ENCODE measurements at regions not wholly inside any gene's neighbourhood (a gene's known extent, or its start where the extent isn't known, plus 50 kb on each side); places are given as distances from the start of the nearest gene placed in this dataset.
"Not testable (repeated sequence)": the region's sequence is repeated elsewhere in the genome, so short reads cannot be mapped to it uniquely, and the experiment has no call there.

DNA sequence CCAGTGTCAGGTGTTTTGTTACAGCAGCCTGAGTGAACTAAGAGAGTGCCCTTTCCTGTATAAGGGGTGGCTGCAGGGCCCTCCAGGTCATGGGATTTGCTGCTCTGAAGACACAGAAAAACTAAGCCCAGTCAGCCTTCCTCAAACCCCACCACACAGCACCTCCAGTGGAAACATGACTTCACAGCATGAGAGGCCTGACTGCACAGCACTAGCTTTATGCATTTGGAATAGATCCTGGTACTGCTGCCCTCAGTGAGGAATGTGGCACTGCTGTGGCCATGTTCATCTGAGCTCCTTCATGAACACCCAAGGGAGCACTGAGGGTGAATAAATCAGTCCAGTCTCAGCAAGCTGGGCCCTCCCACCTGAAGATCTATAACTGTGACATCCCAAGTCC lies 296.1 kb upstream of the FOXQ1 start:
- DNase-seq (ENCODE audit: low read depth in 2 of 3, low spot score in 2 of 3), result no peak

DNA sequence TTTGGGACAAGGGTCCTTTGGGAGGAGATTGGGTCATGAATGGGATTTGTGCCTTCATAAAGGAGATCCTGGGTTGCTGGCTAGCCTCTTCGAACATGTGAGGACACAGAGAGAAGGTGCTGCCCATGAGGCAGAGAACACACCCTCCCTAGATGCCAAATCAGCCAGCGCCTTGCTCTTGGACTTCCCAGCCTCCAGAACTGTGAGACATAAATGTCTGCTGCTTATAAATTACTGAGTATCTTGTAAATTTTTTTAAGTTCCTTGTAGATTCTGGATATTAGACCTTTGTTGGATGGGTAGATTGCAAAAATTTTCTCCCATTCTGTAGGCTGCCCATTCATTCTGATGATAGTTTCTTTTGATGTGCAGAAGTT lies 297.5 kb upstream of the FOXQ1 start:
- DNase-seq (ENCODE audit: low read depth in 2 of 3, low spot score in 2 of 3), result no peak

DNA sequence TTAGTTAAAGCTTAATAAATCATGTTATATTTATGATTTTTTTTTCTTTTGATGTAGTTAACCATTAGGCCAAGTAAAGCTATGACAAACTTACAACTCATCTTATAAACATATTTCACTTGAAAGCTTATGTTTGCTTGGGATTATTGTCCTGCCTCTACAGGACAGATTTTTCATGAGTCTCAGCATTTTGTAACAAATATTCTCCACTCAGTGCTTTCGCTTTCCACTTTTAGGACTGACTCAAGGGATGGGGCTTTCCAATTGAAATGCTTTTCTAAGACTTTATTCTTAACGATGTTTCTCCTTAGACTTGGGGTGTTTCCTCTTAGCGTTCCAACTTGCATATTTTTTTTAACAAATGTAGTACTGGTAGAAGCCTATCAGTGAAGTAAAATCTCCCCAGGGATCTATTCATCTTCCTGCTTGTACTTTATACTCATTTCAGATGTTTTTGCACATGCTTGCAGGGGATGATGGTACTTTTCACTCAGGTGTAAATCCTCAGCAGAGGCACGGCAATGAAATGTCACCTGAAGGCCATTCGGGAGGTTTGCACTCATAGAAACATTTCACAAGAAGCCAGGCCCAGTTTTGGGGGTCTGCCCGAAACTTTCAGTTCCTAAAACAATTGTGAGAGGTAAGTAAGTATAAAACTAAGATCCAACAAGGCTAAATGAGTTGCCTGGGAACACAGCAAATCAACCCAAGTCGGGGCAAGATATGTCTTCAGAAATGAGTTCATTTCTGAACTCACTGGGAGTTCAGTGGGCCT lies 298.1 kb upstream of the FOXQ1 start:
- DNase-seq (ENCODE audit: low read depth in 2 of 3, low spot score in 2 of 3), result no peak

DNA sequence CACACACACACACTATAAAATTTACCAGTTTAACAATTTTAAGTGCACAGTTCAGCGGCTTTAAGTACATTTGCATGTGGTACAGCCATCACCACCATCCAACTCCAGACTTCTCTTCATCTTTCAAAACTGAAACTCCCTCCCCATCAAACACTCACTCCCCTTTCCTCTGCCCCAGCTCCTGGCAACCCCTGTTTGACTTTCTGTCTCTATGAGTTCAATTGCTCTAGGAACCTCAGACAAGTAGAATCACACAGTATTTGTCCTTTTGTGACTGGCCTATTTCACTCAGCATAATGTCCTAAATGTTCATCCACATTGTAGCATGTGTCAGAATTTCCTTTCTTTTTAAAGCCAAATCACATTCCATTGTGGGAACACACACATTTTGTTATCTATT lies 302.8 kb upstream of the FOXQ1 start:
- DNase-seq (ENCODE audit: low read depth in 2 of 3, low spot score in 2 of 3), result no peak

DNA sequence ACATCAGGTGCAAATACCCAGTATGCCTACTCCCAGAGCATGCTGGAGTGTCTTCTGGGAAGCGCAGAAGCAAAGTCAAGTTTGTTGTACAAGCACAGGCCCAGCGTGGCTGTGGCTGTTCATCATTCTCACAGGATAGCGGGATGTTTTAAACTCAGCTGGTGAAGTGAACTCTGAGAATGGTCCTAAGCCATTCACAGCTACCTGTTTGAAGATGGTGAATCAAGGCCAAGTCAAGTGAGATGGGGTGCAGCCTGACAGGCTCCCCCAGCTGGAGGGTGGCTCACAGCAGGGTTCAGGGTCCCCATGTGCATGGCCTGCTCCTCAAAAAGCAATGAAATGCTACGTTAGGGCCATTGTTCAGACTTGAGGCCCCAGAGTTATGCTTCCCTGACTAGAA lies 304.7 kb upstream of the FOXQ1 start:
- no peak for DNase-seq (ENCODE audit: low read depth in 2 of 3, low spot score in 2 of 3)

DNA sequence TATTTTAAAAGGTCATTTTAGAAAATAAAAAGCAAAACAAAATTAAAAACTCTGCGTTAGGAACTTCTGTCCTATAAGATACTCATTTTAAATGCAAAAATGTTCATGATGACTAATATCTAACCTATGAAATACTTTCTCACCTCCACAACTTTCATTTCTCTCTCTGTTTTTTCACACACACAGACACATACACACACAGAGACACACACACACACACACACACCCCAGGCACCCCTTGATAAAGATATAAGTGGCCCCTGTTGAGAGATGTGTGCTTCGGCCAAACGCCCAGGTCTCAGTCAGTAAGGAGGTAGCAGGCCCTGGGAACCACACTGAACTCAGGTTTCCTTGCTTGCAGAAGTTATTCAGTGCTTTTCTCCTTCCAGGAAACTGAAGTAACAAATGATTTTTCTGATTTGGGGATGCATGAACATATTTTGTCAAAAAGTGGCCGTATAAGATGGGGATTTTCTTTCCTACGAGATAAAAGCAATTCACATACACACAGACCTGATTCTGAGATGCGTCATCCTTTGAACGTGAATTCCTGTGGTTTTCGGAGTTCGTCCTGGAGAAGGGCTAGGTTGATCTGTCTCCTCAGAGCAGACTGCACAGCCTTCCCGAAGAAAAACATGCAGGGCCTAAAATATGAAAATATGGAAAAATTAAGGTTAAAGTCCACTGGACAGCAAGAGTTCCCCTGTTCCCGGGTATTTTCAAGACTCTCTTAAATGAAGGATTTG lies 306.8 kb upstream of the FOXQ1 start:
- no peak for DNase-seq (ENCODE audit: low read depth in 2 of 3, low spot score in 2 of 3)

DNA sequence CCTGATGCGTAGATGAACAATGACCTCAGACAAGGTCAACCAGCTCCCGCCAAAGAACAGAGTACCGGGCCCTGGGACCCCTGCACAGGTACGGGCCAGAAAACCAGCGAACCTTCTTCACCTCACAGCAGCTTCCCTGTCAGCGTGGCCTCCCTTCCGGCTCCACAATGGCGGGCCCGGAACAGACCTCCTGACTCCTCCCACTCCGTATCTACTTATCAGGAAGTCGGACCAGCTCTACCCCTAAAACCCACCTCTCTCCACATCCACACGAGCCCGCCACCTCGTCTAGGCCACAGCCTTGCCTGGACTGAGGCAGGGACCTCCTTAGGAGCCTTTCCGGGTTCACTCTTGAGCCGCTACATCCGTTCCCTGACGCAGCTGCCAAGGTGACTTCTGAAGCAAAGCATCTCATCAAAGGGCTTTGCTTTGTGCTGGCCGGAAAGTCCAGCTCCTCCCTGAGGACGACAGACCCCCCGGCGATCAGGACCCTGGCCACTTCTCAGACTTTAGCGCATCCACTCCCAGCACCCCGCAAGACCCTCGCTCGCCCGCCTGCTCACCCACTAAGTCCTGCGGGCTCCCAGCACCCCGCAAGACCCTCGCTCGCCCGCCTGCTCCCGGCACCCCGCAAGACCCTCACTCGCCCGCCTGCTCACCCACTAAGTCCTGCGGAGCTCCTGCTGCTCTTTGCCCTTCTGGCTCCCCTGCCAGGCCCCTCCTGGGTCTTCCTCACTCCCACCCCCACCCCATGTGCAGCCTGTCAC lies 308.3 kb upstream of the FOXQ1 start:
- no peak for DNase-seq (ENCODE audit: low read depth in 2 of 3, low spot score in 2 of 3)

DNA sequence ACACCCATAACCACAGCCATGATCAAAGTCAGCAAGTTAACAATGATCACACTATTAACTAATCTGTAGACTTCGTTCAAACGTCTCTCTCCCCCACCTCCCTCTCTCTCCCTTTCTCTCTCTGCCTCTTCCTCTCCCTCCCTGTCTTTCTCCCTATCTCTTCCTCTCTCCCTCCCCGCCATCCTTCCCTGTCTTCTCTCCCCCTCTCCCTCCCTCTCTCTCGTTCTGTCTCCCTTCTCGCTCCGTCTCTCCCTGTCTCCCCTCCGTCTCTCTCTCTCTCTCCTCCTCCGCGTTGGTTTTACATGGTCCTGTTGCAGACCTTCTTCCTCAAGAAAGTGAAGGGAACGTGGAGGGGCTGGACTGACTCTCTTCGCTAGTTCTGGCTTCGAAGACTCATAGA lies 308.9 kb upstream of the FOXQ1 start:
- DNase-seq (ENCODE audit: low read depth in 2 of 3, low spot score in 2 of 3), result no peak

DNA sequence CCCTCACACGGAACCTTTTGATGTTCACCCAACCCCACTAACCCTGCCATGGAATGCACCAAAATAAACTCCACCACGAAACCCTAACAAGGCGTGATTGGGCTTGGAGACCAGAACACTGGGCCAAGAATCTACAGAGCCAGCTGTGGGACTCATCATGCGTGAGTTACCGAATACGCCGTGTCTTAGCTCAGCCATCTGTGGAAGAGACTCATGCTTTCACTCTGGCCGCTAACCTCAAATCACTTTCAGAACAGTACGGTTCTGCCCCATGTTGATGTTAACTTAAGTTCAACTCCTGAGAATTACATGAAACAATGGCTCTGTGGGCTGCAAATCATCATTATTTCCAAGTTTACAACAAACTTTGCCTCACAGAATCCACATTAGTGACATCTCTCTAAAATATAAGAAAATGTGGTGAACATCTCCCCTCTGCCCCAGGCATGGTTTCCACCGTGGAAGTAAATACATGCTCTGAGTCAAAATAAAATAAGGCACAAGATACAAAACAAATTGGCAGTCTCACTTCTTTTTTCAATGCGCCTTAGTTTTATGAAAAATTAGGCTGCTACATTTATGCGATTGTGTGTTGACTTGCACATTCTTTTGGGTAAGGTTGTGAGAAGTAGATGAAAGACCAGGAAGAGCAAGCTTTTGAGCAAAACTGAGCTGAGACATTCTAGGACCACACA lies 308.9 kb upstream of the EXOC2 start:
- DNase-seq (ENCODE audit: low read depth in 2 of 3, low spot score in 2 of 3), result no peak

DNA sequence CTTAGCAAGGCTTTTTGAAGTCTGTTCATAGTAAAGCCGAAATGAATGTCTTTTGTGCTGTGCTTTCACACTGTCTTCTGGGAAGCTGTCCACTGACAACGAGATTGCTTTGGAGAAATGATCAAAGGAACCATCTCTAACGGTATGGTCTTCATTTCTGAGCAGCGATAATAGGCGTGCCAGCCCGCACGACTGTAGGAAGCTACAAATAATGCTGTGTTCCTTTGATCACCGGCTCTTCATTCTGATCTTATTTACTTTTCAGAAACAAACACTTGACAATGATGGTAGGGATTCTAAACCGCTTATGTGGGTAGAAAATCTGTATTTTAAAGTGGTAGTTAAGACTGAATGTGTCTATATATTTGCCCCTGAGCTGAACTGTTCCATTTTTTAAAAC lies 306.6 kb upstream of the EXOC2 start:
- DNase-seq (ENCODE audit: low read depth in 2 of 3, low spot score in 2 of 3), result no peak

DNA sequence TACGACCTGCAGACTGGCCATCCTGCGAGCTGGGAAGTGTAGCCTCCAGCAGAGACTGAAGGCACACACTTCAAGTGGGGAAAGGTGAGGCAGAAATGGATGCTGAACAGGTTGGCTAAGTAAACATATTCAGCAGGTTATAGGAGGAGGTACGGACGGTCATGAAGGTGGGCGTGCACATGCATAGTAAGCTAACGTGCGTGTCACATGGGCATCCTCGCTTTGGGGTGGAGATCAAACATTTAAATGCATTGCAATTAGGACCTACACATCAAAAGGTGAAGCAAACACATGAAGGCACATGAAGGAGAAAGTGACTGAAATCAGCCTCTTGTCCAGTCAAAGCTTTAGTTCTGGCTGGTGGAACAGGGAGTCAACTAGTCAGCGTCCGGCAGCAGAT lies 305.6 kb upstream of the EXOC2 start:
- no peak for DNase-seq (ENCODE audit: low read depth in 2 of 3, low spot score in 2 of 3)

DNA sequence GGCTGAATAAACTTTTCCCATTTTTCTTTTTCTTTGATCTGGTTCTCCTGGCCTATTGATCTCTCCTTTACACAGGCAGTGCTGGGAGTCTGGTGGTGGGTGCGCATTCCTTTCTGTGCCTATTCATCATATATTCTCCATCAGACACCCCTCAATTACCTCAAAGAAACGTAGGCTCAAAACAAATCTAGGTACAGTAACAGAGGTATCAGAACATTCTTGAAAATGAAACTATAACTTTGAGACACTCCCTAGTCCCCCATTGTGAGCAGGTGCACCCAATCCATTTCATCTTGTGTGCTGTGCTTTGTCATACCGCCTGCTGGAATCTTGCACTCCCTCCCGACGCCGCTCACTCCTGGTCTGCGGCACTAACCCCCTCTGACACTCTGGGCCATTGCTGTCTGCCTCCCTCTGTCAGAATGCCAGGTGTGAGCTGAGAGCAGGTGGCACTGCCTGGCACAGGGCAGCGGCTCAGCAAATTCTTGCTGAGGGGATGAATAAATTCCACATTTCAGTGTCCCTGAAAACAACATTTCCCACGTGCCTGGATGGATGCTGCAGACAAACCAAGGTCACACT lies 303.4 kb upstream of the EXOC2 start:
- DNase-seq (ENCODE audit: low read depth in 2 of 3, low spot score in 2 of 3), result no peak

DNA sequence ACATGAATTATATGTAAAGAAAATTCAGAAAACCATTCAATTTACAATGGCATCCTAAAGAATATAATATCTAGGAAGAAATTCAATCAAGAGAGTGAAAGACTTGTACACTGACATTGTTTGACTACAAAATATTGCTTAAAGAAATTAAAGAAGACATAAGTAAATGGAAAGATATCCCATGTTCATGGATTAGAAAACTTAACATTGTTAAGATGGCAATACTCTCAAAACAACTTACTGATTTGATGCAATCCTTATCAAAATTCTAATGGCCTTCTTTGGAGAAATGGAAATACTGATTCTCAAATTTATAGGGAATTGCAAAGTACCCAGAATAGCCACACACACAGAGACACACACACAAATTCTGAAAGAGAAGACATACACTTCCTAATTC lies 298.3 kb upstream of the EXOC2 start:
- DNase-seq (ENCODE audit: low read depth in 2 of 3, low spot score in 2 of 3), result no peak

DNA sequence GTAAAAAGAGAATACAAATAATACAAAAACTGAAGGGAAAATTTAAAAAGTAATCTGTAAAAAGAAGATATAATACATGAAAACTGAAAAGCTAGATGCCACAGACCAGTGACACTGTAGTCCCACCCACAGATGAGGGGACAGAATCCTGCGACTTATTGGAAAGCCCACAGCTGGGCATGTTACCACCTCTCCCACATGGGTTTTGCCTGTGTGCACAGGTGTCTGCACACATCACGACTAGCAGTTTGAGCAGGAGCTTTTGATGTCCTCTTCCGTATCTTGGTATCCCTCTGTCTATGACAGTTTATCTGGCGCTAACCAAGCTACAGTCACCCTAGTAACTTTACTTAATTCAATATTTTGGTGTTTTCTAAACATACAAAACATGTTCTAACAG lies 291.1 kb upstream of the EXOC2 start:
- no peak for DNase-seq (ENCODE audit: low read depth in 2 of 3, low spot score in 2 of 3)

DNA sequence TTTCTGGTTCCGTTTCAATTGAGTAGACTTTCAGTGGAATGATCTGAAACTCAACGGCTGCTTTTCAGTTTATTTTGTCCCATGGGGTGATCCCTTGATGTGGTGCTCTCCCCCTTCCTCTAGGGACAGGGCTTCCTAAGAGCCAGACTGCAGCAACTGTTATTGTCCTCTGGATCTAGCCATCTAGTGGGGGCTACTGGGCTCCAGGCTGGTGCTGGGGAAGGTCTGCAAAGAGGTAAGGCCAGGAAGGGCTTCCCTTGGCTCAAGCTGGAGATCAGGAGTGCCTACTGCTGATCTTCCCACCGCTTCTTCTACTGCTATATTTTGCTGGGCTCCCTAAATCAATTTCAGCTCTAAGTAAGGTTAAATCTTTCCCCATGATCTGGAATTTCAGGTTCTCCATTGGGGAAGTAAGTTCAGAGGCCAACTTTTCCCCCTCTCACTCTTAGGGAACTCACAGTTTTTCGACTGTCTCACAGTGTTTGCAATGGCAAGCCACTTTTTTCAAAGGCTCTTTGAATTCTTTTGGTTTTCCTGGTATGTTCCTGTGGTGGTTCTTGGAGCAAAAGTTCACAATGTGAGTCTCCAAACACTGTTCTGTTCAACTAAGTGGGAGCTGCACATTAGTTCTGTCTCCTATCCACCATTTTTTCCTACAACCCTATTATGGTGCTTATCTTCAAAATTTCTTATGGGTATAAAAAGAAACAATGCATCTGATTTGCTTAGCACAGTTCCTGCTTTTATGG lies 286.2 kb upstream of the EXOC2 start:
- no peak for DNase-seq (ENCODE audit: low read depth in 2 of 3, low spot score in 2 of 3)

DNA sequence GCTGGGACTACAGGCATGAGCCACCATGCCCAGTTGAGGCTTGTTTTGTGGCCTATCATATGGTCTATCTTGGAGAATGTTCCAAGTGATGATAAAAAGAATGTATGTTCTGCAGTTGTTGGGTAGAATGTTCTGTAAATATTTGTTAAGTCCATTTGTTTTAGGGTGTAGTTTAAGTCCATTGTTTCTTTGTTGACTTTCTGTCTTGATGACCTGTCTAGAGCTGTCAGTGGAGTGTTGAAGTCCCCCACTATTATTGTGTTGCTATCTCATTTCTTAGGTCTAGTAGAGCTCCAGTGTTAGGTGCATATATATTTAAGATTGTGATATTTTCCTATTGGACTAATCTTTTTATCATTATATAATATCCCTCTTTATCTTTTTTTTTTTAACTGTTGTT lies 284.3 kb upstream of the EXOC2 start:
- not testable (repeated sequence) for DNase-seq (ENCODE audit: low read depth in 2 of 3, low spot score in 2 of 3)

DNA sequence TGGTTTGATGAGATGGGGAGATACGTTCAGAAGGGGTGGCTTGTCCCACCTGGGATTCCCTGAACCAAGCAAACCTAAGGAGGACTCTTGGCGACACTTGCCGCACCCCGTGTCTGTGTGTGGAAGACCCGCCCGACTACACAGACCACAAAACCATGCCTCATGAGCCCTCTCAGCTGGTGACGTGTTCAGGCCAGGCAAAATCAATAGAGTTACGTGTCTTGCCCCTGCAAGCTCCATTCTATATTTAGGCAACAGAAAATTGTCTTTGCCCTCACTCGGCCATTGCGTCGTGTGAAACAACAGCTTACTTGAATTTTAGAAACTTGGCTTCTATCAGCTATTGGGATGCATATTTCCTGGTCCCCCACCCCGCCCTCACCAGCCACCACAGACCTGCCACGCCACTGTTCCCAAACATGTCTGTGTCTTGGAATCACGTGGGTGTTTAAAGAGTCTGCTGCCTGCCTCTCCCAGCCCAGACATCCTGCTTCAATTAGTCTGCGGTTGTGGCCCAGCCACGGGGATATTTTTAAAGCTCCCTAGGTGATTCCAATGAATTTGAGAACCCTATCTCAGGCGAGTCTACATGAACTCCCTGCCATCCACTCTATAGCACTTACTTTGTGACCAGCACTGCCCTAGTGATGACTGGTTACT lies 279.2 kb upstream of the EXOC2 start:
- DNase-seq (ENCODE audit: low read depth in 2 of 3, low spot score in 2 of 3), result no peak

DNA sequence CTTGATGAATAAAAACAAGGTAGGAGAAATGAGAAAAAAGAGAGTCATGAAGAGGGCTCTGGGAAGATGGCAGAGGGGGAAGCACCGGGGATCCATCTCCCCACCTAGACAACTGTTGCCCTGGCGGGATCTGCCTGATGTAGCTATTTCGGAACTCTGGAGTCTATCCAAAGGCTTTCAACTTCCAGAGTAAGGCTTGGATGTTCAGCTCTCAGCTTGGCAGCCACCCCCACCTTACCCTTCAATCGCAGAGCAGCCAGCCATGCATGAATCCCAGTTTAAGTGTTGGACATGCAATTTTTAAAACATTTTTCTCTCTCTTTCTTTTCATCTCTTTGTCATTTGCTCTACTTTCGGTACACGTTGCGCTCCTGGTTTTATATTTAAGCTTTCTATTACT lies 275.9 kb upstream of the EXOC2 start:
- DNase-seq (ENCODE audit: low read depth in 2 of 3, low spot score in 2 of 3), result no peak

DNA sequence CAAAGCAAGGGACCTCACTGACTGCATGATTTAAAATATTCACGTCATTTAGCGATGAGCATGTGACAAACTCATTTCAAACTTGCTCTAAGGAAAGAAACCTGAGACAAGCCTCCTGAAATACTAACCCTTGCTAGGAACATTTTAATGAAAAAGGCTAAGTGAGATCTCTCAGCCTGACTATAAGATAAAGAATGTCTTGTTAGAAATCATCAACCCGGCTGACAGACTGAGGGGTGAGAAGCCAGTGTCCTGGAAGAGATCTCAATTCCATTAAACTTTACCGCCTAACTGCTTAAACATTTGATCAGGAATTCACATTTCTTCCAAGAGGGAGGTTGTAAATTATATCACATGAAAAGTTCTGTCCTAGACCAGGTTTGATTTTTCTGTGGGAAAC lies 274.8 kb upstream of the EXOC2 start:
- no peak for DNase-seq (ENCODE audit: low read depth in 2 of 3, low spot score in 2 of 3)

DNA sequence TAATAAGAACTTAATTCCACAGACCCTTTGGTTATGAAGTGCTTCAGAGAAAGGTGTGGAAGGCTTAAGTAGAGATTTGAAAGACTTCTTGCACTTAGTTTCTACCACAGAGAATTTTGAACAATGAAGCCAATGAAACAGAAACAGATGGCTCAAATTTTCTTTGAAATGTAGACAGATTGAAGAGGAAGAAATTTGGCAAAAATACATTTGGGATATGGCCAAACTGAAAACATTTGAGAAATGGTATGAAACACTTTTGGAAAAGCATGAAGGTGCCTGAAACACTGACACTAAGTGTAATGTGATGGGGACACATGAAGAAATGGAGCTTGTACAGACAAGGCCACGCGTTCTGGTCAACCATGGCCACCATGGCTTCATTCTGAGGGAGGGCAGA lies 272.4 kb upstream of the EXOC2 start:
- no peak for DNase-seq (ENCODE audit: low read depth in 2 of 3, low spot score in 2 of 3)

Data from hematopoietic multipotent progenitor cell (in vitro differentiated cells).